GM18868 (cell line): ENCODE measurements at regions not wholly inside any gene's neighbourhood (a gene's known extent, or its start where the extent isn't known, plus 50 kb on each side); places are given as distances from the start of the nearest gene placed in this dataset.

Source experiments
- ATAC-seq: cut with Tn5 transposase; IDR thresholded peaks from one replicate; pipeline ENCODE4 v1.9.1; 2021; ENCODE audit warnings: mild to moderate bottlenecking, moderate library complexity; ENCODE audit not compliant: unreplicated experiment

- ATAC-seq: no peak
These were observed 359.0 kb downstream of the ADRA2A start for GRCh38 chr10:111435871-111436270.

GRCh38 chr10:111439034-111439842 lies 362.4 kb downstream of the ADRA2A start:
- ATAC-seq: no peak

- ATAC-seq: no peak
These were observed 363.7 kb downstream of the ADRA2A start for GRCh38 chr10:111440501-111440900.

GRCh38 chr10:111445667-111446066 lies 368.8 kb downstream of the ADRA2A start:
- ATAC-seq: no peak

- ATAC-seq: no peak
These were observed 370.1 kb downstream of the ADRA2A start for GRCh38 chr10:111446966-111447365.

- ATAC-seq: no peak
These were observed 375.3 kb downstream of the ADRA2A start for GRCh38 chr10:111452153-111452552.

GRCh38 chr10:111455776-111456426 lies 379.1 kb downstream of the ADRA2A start:
- ATAC-seq: no peak

- no peak for ATAC-seq
These were observed 381.4 kb downstream of the ADRA2A start for GRCh38 chr10:111458256-111458655.

- ATAC-seq: no peak
These were observed 383.1 kb downstream of the ADRA2A start for GRCh38 chr10:111459967-111460366.

GRCh38 chr10:111472445-111472844 lies 395.6 kb downstream of the ADRA2A start:
- no peak for ATAC-seq

- ATAC-seq: no peak
These were observed 396.5 kb downstream of the ADRA2A start for GRCh38 chr10:111473361-111473760.

GRCh38 chr10:111474786-111475185 lies 398.0 kb downstream of the ADRA2A start:
- no peak for ATAC-seq

GRCh38 chr10:111475720-111476119 lies 398.9 kb downstream of the ADRA2A start:
- no peak for ATAC-seq

GRCh38 chr10:111478651-111479050 lies 401.8 kb downstream of the ADRA2A start:
- no peak for ATAC-seq

GRCh38 chr10:111479966-111480365 lies 403.1 kb downstream of the ADRA2A start:
- ATAC-seq: no peak

- ATAC-seq: no peak
These were observed 404.5 kb downstream of the ADRA2A start for GRCh38 chr10:111481261-111481826.

- no peak for ATAC-seq
These were observed 405.0 kb downstream of the ADRA2A start for GRCh38 chr10:111481866-111482265.

- no peak for ATAC-seq
These were observed 405.9 kb downstream of the ADRA2A start for GRCh38 chr10:111482621-111483216.

- ATAC-seq: no peak
These were observed 408.9 kb downstream of the ADRA2A start for GRCh38 chr10:111485767-111486166.

- ATAC-seq: no peak
These were observed 409.5 kb downstream of the ADRA2A start for GRCh38 chr10:111486346-111486745.

- no peak for ATAC-seq
These were observed 411.8 kb downstream of the ADRA2A start for GRCh38 chr10:111488668-111489067.

- ATAC-seq: no peak
These were observed 414.3 kb downstream of the ADRA2A start for GRCh38 chr10:111491154-111491553.
